Left kidney (tissue), 1 donor: ENCODE measurements at regions not wholly inside any gene's neighbourhood (a gene's known extent, or its start where the extent isn't known, plus 50 kb on each side); places are given as distances from the start of the nearest gene placed in this dataset.
"Not testable (repeated sequence)": the region's sequence is repeated elsewhere in the genome, so short reads cannot be mapped to it uniquely, and the experiment has no call there.

ENCODE experiments used
- DNase-seq: peaks from one replicate; pipeline ENCODE4 v3.0.0-alpha.2; 2013

GRCh38 chr7:54129035-54129434 lies 413.1 kb upstream of the VSTM2A start:
- no peak for DNase-seq

- no peak for DNase-seq
Measured at GRCh38 chr7:54141576-54141975, 400.6 kb upstream of the VSTM2A start.

GRCh38 chr7:54145716-54146115 lies 396.5 kb upstream of the VSTM2A start:
- no peak for DNase-seq

GRCh38 chr7:54153462-54153861 lies 388.7 kb upstream of the VSTM2A start:
- no peak for DNase-seq

- no peak for DNase-seq
Measured at GRCh38 chr7:54159088-54159487, 383.1 kb upstream of the VSTM2A start.

- DNase-seq = no peak
Measured at GRCh38 chr7:54161621-54162020, 380.6 kb upstream of the VSTM2A start.

GRCh38 chr7:54166419-54166818 lies 375.8 kb upstream of the VSTM2A start:
- no peak for DNase-seq

- DNase-seq = no peak
Measured at GRCh38 chr7:54179321-54180029, 362.7 kb upstream of the VSTM2A start.

GRCh38 chr7:54180796-54181195 lies 361.4 kb upstream of the VSTM2A start:
- no peak for DNase-seq

- no peak for DNase-seq
Measured at GRCh38 chr7:54183055-54183454, 359.1 kb upstream of the VSTM2A start.

- no peak for DNase-seq
Measured at GRCh38 chr7:54186336-54186735, 355.8 kb upstream of the VSTM2A start.

GRCh38 chr7:54187886-54188685 lies 354.1 kb upstream of the VSTM2A start:
- no peak for DNase-seq

- no peak for DNase-seq
Measured at GRCh38 chr7:54188843-54189242, 353.3 kb upstream of the VSTM2A start.

- DNase-seq = no peak
Measured at GRCh38 chr7:54189330-54189729, 352.8 kb upstream of the VSTM2A start.

- DNase-seq = no peak
Measured at GRCh38 chr7:54201501-54201900, 340.7 kb upstream of the VSTM2A start.

GRCh38 chr7:54215424-54215823 lies 326.8 kb upstream of the VSTM2A start:
- no peak for DNase-seq

GRCh38 chr7:54226030-54226429 lies 316.1 kb upstream of the VSTM2A start:
- DNase-seq = not testable (repeated sequence)

GRCh38 chr7:54242776-54243175 lies 299.4 kb upstream of the VSTM2A start:
- DNase-seq = no peak

GRCh38 chr7:54245020-54245419 lies 297.2 kb upstream of the VSTM2A start:
- DNase-seq = no peak

- DNase-seq = no peak
Measured at GRCh38 chr7:54249686-54250085, 292.5 kb upstream of the VSTM2A start.

- no peak for DNase-seq
Measured at GRCh38 chr7:54252256-54253035, 289.7 kb upstream of the VSTM2A start.

- no peak for DNase-seq
Measured at GRCh38 chr7:54253036-54253373, 289.2 kb upstream of the VSTM2A start.

- no peak for DNase-seq
Measured at GRCh38 chr7:54255242-54255641, 286.9 kb upstream of the VSTM2A start.
